ENCODE measurements at regions not wholly inside any gene's neighbourhood (a gene's known extent, or its start where the extent isn't known, plus 50 kb on each side); places are given as distances from the start of the nearest gene placed in this dataset.

DNA sequence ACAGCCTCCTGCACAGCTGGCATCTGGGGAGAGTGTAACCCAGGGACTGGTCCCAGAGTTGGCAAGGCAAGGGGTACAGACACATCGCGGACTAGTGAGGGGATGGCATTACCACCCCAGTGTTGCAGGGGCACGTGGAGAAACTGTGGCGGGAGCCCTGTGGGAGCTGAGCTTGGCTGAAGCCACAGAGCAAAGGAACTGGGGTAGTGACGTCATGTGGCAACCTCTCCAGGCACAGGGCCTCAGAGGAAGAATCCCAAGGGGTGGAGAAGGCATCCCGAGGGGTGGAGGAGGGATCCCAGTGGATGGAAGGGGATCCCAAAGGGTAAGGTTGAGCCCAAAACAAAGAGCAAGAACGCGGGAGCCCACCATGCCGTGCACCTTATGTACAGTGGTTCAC is 70.1 kb downstream of the GSC start:
- TF ChIP-seq, protein P1, sequence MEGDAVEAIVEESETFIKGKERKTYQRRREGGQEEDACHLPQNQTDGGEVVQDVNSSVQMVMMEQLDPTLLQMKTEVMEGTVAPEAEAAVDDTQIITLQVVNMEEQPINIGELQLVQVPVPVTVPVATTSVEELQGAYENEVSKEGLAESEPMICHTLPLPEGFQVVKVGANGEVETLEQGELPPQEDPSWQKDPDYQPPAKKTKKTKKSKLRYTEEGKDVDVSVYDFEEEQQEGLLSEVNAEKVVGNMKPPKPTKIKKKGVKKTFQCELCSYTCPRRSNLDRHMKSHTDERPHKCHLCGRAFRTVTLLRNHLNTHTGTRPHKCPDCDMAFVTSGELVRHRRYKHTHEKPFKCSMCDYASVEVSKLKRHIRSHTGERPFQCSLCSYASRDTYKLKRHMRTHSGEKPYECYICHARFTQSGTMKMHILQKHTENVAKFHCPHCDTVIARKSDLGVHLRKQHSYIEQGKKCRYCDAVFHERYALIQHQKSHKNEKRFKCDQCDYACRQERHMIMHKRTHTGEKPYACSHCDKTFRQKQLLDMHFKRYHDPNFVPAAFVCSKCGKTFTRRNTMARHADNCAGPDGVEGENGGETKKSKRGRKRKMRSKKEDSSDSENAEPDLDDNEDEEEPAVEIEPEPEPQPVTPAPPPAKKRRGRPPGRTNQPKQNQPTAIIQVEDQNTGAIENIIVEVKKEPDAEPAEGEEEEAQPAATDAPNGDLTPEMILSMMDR (IDR thresholded peaks at IDR 0.05; ENCODE audit: low read depth, low read length, missing input control), result no peak
- no peak for TF ChIP-seq ATF3 (IDR thresholded peaks at IDR 0.05)
